NCI-H446 treated with DMSO at 0.1 percent for 48 hours (cell line): ENCODE measurements at regions not wholly inside any gene's neighbourhood (a gene's known extent, or its start where the extent isn't known, plus 50 kb on each side); places are given as distances from the start of the nearest gene placed in this dataset.
"Not testable (repeated sequence)": the region's sequence is repeated elsewhere in the genome, so short reads cannot be mapped to it uniquely, and the experiment has no call there.

Experiments
- DNase-seq: peaks from one replicate; lab custom pipeline; 2025; lab: John Stamatoyannopoulos, UW

- DNase-seq: no peak
Observed at GRCh38 chrX:12052109-12052508, 86.2 kb upstream of the FRMPD4 start.

- DNase-seq: no peak
Observed at GRCh38 chrX:12058087-12058486, 80.2 kb upstream of the FRMPD4 start.

- no peak for DNase-seq
Observed at GRCh38 chrX:12060489-12061260, 77.6 kb upstream of the FRMPD4 start.

- DNase-seq: no peak
Observed at GRCh38 chrX:12065251-12065650, 73.0 kb upstream of the FRMPD4 start.

GRCh38 chrX:12076046-12076445, 62.2 kb upstream of the FRMPD4 start:
- DNase-seq: no peak

GRCh38 chrX:12080265-12080664, 58.0 kb upstream of the FRMPD4 start:
- peak; percentile 28 for DNase-seq

- DNase-seq: not testable (repeated sequence)
Observed at GRCh38 chrX:12082959-12083358, 55.3 kb upstream of the FRMPD4 start.
